ENCODE measurements at regions not wholly inside any gene's neighbourhood (a gene's known extent, or its start where the extent isn't known, plus 50 kb on each side); places are given as distances from the start of the nearest gene placed in this dataset.
"Not testable (repeated sequence)": the region's sequence is repeated elsewhere in the genome, so short reads cannot be mapped to it uniquely, and the experiment has no call there.

DNA sequence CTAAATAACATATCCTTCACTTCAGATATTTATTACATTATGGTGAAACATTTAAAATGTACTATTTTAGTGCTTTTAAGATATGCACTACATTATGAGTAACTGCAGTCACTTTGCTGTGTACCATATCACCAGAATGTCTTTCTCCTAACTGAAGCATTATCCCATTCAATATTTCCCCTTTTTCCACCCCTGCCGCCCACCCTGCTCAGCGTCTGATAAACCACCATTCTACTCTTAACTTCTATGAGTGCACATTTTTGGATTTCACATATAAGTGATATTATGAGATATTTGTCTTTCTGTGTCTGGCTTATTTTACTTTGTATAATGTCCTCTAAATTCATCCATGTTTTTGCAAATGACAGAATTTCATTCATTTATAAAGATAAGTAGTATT lies 126.4 kb downstream of the CCDC74A start:
- H3K4me1 ChIP-seq; H3K36me3 ChIP-seq; H3K9me3 ChIP-seq; DNase-seq; intact Hi-C loops (cut with DNase I; ENCODE audit: low total_unique reads); H3K27ac ChIP-seq; H3K4me3 ChIP-seq: not testable (repeated sequence)
- peaks cover 0 to 13% (median 0%) of the 10 kb centered on the region in 7 donors for H3K27me3 ChIP-seq (replicated peaks in 1 of 7)
- WGBS, 5 donors = 77 to 80% (median 78%) methylated on average over 2 of the region's 2 CpGs

DNA sequence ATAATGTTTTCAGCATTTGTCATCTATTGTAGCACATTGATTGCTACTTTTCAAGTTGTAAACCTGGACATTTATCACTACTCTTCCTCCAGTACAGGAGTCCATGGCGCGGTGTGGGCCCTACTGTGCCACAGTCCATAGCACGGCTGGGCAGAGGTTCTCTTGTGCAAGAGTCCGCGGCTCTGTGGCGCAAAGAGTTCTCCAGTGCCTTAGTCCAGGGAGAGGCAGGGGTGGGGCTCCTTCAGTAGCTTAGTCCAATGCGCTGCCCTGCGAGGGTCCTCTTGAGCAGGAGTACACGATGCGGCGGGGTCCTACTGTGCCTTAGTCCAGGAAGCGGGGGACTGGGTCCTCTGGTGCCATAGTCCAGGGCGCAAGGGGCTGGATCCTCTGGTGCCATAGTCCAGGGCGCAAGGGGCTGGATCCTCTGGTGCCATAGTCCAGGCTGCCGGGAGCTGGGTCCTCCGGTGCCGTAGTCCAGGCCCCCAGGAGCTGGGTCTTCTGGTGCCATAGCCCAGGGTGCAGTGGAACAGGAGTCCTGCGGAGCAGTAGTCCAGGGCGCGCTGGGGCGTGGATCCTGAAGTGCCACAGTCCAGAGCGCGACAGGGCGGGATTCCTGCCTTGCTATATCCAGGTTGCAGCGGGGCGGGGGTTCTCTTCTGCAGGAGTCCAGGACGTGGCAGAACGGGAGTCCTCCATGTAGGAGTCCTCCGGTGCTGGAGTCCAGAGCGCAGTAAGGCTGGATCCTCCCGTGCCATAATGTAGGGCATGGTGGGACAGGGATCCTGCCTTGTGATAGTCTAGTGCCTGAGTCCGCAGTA lies 129.3 kb downstream of the CCDC74A start:
- no peaks in the 10 kb centered on the region for H3K36me3 ChIP-seq
- H3K27ac ChIP-seq = no peak overlapping the region
- no peaks in the 10 kb centered on the region for H3K9me3 ChIP-seq
- 90 to 93% (median 92%) methylated on average over 29 to 32 of the region's 32 CpGs for WGBS, 5 donors
- H3K4me1 ChIP-seq = no peaks in the 10 kb centered on the region
- TF ChIP-seq POLR2A (IDR thresholded peaks at IDR 0.05) = no peak
- TF ChIP-seq, protein P1, sequence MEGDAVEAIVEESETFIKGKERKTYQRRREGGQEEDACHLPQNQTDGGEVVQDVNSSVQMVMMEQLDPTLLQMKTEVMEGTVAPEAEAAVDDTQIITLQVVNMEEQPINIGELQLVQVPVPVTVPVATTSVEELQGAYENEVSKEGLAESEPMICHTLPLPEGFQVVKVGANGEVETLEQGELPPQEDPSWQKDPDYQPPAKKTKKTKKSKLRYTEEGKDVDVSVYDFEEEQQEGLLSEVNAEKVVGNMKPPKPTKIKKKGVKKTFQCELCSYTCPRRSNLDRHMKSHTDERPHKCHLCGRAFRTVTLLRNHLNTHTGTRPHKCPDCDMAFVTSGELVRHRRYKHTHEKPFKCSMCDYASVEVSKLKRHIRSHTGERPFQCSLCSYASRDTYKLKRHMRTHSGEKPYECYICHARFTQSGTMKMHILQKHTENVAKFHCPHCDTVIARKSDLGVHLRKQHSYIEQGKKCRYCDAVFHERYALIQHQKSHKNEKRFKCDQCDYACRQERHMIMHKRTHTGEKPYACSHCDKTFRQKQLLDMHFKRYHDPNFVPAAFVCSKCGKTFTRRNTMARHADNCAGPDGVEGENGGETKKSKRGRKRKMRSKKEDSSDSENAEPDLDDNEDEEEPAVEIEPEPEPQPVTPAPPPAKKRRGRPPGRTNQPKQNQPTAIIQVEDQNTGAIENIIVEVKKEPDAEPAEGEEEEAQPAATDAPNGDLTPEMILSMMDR (IDR thresholded peaks at IDR 0.05 in 8 of 11, conservative IDR thresholded peaks at IDR 0.05 in 3 of 11) = no peak
- DNase-seq = no peak
- peaks cover 0 to 13% (median 0%) of the 10 kb centered on the region in 7 donors for H3K27me3 ChIP-seq (replicated peaks in 1 of 7)
- intact Hi-C loops (cut with DNase I; ENCODE audit: low total_unique reads) = no loop called here
- H3K4me3 ChIP-seq = no peak overlapping the region

DNA sequence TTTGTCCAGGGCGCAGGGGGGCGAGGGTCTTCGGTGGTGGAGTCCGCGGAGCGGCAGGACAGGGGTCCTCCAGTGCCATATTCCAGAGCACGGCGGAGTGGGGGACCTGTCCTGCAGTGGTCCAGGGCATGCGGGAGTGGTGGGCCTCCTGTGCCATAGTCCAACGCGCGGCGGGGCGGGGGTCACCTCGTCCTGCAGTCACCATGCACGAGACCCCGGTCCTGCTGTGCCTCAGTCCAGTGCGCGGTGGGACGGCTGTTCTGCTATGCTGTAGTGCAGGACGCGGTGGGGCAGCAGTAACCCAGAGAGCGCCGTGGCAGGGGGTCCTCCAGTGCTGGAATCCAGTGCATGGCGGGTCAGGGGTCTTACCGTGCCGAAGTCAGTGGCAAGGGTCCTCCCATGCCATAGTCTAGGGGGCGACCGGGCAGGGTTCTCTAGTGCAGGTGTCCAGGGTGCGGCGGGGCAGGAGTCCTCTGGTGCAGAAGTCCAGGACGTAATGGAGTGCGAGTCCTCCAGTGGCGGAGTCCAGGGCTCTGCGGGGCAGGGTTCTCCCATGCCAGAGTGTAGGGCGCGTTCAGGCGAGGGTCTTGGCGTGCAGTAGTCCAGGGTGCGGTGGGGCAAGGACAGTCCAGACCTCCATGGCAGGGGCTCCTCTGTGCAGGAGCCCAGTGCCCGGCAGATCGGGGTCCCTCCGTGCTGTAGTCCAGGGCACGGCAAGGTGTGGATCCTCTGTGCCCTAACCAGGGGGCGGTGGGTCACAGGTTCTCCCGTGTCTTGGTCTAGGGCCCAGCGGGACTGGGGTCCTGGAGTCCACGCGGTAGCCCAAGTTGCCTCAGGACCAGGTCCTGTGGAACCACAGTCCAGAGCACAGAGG lies 130.4 kb downstream of the CCDC74A start:
- Histone ChIP-seq H3K27me3 (replicated peaks in 1 of 7) (peaks cover 0 to 13% (median 0%) of the 10 kb centered on the region in 7 donors), H3K4me1 (no peaks in the 10 kb centered on the region), H3K27ac (no peak overlapping the region), H3K9me3 (no peaks in the 10 kb centered on the region), H3K36me3 (no peaks in the 10 kb centered on the region), H3K4me3 (no peak overlapping the region)
- 95 to 98% (median 96%) methylated on average over 48 to 49 of the region's 49 CpGs for WGBS, 5 donors
- peak; percentile 71 for DNase-seq
- TF ChIP-seq POLR2AphosphoS5 (IDR thresholded peaks at IDR 0.05) (no peak), POLR2A (IDR thresholded peaks at IDR 0.05) (no peak)
- TF ChIP-seq, protein P1 (IDR thresholded peaks at IDR 0.05 in 8 of 11, conservative IDR thresholded peaks at IDR 0.05 in 3 of 11) = no peak
- intact Hi-C loops (cut with DNase I; ENCODE audit: low total_unique reads) = no loop called here

DNA sequence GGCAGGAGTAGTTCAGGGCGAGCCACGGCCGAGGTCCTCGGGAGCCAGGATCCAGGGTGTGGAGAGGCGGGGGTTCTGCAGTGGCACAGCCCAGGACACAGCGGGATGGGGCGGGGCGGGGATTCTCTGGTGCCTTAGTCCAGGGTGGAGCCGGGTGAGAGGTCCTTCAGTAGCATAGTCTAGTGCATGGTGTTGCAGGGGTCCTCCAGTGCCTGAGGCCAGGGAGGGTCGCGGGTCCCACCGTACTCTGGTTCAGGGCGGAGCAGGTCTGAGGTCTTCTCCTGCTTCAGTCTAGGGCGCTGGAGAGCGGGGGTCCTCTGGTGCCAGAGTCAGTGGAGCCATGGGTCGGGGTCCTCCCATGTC lies 131.1 kb downstream of the CCDC74A start:
- 91 to 98% (median 95%) methylated on average over 14 to 16 of the region's 16 CpGs for WGBS, 5 donors
- H3K36me3 ChIP-seq = no peaks in the 10 kb centered on the region
- no peak for DNase-seq
- H3K27ac ChIP-seq = no peak overlapping the region
- H3K9me3 ChIP-seq = no peaks in the 10 kb centered on the region
- no peak overlapping the region for H3K4me3 ChIP-seq
- TF ChIP-seq, protein P1 (IDR thresholded peaks at IDR 0.05 in 8 of 11, conservative IDR thresholded peaks at IDR 0.05 in 3 of 11) = no peak
- TF ChIP-seq POLR2AphosphoS5 (IDR thresholded peaks at IDR 0.05) (no peak), POLR2A (IDR thresholded peaks at IDR 0.05) (no peak)
- no peaks in the 10 kb centered on the region for H3K4me1 ChIP-seq
- intact Hi-C loops (cut with DNase I; ENCODE audit: low total_unique reads) = no loop called here
- H3K27me3 ChIP-seq (replicated peaks in 1 of 7) = peaks cover 0 to 13% (median 0%) of the 10 kb centered on the region in 7 donors
